Middle frontal gyrus (tissue), 1 donor: ENCODE measurements at regions not wholly inside any gene's neighbourhood (a gene's known extent, or its start where the extent isn't known, plus 50 kb on each side); places are given as distances from the start of the nearest gene placed in this dataset.

Source experiments
- DNase-seq: peaks from one replicate; pipeline ENCODE4 v3.0.0-alpha.2; 2015; ENCODE audit warnings: low spot score; ENCODE audit errors: extremely low spot score

DNA sequence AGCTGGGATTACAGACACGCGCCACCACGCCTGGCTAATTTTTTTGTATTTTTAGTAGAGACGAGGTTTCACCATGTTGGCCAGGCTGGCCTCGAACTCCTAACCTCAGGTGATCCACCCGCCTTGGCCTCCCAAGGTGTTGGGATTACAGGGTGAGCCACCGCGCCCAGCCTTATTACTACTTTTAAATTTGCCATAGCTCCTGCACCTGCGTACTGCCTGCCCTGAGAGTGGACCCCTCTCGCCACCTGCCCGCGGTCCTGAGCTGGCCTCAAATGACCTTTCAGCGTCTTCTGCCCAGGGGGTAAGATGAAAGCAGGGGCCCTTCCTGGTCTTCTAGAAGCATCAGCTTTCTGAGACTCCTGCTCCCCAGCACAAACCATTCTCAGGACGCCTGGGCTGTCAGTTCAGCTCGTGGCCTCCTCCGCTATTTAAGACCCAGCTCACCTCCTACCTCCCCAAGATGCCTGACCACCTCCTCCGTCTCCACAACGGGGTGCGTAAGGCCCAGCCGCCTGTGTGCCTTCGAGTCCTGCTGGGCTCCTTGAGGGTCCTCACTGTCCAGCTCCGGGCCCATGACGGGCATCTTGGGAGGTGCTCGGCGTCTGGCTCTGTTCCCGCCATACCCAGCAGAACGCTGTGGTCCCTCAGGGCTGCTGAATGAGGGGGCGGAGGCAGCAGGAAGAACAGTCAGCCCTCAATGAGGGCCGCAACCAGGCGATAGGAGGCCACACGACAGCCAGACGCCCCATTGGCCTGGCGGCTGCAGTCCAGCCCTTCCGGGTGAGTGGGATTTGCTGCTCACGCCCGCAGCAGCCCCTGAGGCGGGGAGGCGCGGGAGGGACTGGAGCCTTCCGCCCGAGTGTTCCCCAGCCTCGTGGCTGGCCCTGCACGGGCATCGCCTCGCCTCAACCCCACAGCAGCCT, 266.6 kb downstream of the TFCP2L1 start:
- no peak for DNase-seq

DNA sequence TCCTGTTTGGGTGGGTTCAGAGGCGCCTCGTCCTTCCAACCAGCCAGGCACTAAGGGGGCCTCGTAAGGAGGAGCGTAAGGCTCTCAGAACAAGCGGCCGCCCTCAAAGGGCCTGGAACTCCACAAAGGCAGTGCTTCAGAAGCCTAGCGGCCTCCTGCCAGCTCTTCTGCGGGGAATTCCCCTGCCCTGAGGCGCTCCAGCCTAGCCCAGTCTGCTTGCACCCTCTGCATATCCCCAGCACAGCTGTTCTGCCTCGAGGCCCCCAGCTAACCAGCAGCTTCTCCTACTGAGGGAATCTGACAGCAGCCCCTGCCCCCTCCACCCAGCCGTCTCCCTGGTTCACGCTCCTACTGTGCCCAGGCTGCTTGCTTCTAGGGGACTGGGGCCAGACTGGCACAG, 265.9 kb downstream of the TFCP2L1 start:
- DNase-seq = no peak

DNA sequence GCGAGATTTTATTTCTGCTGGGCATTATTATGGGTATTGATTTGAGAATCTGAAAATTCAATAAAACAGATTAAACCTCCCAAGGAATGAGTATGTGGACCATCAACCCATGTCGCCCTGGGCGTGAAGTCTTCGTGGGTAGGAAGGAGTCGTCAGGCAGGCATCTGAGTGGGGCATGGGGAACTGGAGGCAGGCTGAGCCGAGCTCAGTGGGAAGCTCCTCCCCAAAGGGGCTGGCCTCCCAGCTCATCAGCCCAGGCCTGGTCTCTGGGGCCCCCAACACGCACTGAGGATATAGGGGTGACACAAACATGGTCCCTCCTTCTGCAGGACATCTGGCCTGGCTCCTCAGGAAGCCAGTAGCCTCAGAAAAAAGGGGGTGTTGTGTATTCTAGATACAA, 265.2 kb downstream of the TFCP2L1 start:
- no peak for DNase-seq

GRCh38 chr2:121021685-121022084, 263.3 kb downstream of the TFCP2L1 start:
- DNase-seq = no peak

- DNase-seq = no peak
Measured at GRCh38 chr2:121028577-121028976, 256.4 kb downstream of the TFCP2L1 start.

GRCh38 chr2:121030523-121030922, 254.5 kb downstream of the TFCP2L1 start:
- DNase-seq = no peak

- no peak for DNase-seq
Measured at GRCh38 chr2:121031568-121032340, 253.2 kb downstream of the TFCP2L1 start.

DNA sequence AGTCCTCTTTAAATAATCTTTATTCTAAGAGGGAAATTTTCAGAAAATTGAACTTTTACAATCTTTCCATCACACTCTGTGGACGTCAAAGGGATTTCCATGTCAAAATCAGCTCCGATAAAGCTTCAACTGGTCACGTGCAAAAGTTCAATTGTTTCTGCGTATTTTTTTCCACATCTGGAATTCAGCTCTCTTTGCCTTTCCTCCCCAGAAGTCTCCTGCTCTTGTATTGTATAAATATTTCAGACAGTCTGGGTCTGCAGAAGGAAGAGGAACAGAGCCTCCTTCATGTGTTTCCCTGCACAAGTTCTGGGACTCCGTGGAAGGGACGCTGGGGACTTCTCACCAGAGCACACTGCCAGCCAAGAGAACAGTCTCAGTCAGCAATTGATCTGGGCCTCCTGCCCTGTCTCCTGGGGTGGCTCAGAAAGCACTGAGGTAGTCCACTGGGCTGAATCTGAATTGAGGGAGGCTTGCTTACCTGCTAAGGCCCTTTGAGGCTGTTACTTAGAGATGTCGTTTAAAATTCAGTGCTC, 251.5 kb downstream of the TFCP2L1 start:
- DNase-seq = no peak

GRCh38 chr2:121034551-121034950, 250.5 kb downstream of the TFCP2L1 start:
- no peak for DNase-seq

GRCh38 chr2:121036226-121036692, 248.7 kb downstream of the TFCP2L1 start:
- DNase-seq = no peak

DNA sequence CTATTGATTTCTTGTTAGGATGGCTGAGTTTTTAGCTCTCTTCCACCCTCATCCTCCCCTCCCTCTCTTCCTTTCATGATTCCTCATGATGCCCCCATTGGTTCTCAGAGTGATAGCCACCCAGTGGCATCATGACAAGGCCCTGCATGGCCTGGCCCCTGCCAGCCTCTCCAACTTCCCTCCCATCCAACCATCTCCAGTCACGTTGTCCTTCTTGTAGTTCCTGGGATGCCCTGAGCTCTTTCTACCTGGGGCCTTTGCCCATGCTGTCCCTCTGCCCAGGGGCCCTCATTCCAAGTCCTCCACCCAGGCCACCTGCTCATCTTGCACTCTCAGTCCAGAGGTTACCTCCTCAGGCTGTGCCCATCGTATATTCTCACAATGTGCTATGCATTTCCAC, 247.5 kb downstream of the TFCP2L1 start:
- no peak for DNase-seq

DNA sequence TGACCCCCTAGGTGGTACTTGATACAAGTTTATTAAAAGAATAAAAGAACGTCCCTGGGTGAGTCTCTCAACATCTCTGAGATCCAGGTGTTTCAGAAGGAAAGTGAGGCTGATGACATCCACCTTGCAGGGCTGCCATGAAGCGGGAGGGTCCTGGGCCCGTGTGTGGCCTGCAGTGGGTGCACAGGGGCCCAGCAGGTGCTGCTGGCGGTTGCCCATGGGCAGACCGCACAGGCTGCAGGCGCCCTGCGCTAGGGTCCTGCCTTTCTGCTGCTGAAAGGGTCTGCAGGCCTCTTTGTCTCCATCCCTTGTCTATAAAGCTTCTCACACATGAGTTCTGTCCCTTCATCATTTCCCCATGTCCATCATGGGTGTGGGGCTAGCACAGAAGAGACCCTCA, 247.0 kb downstream of the TFCP2L1 start:
- no peak for DNase-seq

DNA sequence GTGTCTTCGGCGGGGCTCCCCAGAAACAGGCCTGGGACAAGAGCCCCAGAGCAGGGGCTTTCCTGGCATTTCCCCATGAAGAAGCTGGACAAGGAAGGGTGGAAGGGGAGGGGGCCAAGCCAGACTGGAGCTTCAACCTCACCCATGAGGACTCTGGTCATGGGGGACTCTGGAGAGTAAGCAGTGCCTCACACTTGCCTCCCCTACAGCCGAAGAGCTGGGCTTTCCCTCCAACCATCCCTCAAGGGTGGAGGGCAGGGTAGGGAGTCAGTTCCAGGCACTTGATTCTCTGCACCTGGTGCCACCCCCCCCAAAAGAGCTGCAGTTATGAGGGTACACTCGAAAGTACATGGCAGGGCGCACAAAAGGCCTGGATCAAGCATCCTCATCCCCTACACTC, 246.6 kb downstream of the TFCP2L1 start:
- DNase-seq = no peak

DNA sequence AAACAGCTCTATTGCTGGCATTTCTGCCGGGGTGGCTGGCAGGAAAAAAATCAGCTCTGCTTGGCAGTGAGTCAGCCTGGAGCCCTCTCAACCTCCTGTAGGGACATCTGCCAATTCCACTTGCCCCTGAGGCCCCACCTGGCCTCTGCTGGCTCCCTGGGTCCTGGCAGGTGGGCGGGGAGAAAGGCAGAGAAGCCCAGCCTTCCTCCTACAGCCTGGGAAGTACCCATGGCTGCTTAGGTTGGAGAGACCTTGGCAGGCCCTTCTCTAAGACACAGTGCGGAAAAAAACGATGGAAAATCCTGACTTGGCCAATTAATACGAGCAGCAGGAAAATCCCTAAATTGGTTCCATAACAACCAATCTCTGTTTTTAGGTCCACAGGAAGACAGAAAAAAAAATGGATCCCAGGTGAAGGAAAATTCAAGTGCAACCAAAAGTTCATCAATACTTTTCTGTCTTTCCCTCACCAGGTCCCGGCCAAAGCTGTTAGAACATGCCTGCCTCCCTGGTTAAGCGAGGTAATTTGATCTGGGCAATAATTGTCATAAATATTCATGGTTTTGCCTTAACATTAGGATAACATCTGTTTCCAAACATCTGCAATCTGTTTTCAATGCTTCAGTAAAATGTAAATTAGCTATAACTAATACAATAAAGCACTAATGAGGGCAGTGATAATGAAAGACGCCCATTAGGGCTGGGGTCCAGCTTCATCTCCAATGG, 245.9 kb downstream of the TFCP2L1 start:
- no peak for DNase-seq

DNA sequence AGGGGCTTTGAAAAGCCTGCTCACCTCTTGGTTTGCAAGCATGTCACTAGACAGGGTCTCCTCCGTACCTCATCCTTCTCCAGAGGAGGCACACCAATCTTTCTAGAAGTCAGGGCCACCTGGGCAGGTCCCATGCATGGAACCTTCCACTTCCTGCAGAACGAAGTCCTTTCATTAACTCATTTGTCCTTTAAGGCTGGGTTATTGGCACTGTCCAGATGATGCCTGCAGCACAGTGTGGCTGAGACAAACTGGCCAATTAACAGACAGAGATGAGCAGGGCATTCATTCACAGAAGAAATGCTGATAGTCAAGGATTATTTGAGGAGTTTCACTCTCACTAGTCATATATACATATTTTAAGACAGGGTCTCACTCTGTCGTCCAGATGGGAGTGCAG, 245.3 kb downstream of the TFCP2L1 start:
- no peak for DNase-seq

- no peak for DNase-seq
Measured at GRCh38 chr2:121041516-121041915, 243.5 kb downstream of the TFCP2L1 start.

DNA sequence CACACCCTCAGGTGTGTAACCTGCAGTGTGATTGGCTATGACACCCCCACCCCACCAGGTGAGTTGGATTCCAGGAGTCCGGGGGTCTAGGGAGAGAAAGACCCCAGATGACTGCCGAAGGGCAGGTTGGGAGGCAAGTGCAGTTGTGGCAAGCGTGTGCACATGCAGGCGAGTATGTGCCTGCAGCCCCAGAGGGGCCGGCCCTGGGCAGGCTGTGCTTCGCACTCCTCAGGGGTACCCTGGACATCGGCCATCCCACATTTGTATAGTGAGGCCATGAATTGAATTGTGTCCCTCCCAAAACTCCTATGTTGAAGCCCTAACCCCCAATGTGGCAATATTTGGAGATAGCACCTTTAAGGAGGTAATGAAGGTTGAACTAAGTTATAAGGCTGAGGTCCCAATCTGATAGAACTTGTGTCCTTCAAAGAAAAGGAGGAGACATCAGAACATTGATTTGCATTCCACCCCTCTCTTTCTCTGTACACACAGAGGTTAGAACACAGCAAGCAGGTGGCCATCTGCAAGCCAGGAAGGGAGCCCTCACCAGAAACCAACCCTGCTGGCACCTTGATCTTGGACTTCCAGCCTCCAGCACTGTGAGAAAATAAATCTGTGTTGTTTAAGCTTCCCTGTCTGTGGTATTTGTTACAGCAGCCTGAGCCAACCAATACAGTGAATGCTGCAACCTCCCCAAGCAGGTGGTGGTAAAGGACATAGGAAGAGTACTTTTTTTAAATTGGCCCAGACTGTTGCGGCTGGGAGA, 241.8 kb downstream of the TFCP2L1 start:
- DNase-seq = no peak

- no peak for DNase-seq
Measured at GRCh38 chr2:121043827-121044222, 241.2 kb downstream of the TFCP2L1 start.

DNA sequence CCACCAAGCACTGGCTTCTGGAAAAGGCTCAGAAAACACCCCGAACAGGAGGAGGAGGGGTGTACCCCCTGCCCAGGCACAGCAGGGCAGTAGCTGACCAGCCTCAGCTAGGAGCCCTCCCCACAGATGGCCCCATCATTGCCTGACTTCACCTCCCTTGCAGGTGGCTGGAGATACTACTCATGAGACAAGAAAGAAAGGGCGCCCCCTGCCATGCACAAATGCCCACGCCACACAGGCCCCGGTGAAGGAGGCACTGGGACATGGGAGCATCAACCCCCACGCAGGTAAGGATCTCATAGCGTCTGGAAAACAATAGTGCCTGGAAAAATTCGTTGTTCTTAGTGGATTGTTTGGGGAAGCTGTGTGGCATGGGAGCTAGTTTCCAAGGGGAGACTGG, 240.6 kb downstream of the TFCP2L1 start:
- no peak for DNase-seq

DNA sequence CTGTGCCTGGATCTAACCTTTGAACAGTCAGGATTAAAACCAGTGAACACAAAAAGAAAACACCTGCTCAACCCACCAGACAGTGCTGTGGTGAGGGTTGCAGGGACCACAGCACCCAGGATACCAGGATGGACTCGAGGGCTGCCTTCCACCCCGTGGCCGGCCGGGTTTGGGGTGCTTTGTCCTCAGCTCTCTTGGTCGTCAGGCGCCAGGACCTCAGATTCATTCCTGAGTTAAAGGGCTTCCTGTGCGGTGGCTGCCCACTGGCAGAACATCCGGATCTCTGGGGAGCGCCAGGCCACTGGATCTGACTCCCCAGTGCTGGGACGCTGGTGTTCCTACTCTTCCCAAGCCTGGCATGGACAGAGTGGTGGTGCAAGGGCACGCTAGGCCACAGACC, 239.8 kb downstream of the TFCP2L1 start:
- DNase-seq = no peak

- no peak for DNase-seq
Measured at GRCh38 chr2:121046335-121046734, 238.7 kb downstream of the TFCP2L1 start.
